Stomach (tissue), 4 donors: ENCODE measurements at regions not wholly inside any gene's neighbourhood (a gene's known extent, or its start where the extent isn't known, plus 50 kb on each side); places are given as distances from the start of the nearest gene placed in this dataset.
"Not testable (repeated sequence)": the region's sequence is repeated elsewhere in the genome, so short reads cannot be mapped to it uniquely, and the experiment has no call there.

Experiments
- EP300 ChIP-seq: sonication (generic); formaldehyde crosslinking; IDR thresholded peaks from one replicate; pipeline ENCODE4 v1.6.1; 2017; ENCODE audit warnings: antibody characterized with exemption
- POLR2A ChIP-seq, 4 donors: fragments of 450-650 bp; IDR thresholded peaks; one replicate each; pipeline ENCODE4 v1.6.1; 2016; ENCODE audit warnings: antibody characterized with exemption in 4 of 4, control low read depth in 2 of 4, mild to moderate bottlenecking in 1 of 4, moderate library complexity in 1 of 4
- POLR2AphosphoS5 ChIP-seq, 3 donors: sonication (generic); formaldehyde crosslinking; IDR thresholded peaks; one replicate each; pipeline ENCODE4 v1.6.1; 2016; ENCODE audit warnings: antibody characterized with exemption in 3 of 3
- TF ChIP-seq, protein P1 (sequence below), 7 experiments: fragments of 450-650 bp in 4 of 7; fragments of 200-600 bp in 3 of 7; sonication (generic) in 3 of 7; IDR thresholded peaks; one replicate each; pipeline ENCODE4 v1.5.1; 2016 to 2019; ENCODE audit warnings: antibody characterized with exemption in 7 of 7, control low read depth in 2 of 7, mild to moderate bottlenecking in 1 of 7

DNA sequence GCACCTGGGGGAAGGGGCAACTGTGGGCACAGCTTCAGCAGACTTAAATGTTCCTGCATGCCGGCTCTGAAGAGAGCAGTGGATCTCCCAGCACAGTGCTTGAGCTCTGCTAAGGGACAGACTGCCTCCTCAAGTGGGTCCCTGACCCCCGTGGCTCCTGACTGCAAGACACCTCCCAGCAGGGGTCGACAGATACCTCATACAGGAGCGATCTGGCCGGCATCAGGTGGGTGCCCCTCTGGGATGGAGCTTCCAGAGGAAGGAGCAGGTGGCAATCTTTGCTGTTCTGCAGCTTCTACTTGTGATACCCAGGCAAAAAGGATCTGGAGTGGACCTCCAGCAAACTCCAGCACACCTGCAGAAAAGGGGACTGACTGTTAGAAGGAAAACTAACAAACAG is 871.5 kb downstream of the DIAPH3 start:
- TF ChIP-seq, protein P1, sequence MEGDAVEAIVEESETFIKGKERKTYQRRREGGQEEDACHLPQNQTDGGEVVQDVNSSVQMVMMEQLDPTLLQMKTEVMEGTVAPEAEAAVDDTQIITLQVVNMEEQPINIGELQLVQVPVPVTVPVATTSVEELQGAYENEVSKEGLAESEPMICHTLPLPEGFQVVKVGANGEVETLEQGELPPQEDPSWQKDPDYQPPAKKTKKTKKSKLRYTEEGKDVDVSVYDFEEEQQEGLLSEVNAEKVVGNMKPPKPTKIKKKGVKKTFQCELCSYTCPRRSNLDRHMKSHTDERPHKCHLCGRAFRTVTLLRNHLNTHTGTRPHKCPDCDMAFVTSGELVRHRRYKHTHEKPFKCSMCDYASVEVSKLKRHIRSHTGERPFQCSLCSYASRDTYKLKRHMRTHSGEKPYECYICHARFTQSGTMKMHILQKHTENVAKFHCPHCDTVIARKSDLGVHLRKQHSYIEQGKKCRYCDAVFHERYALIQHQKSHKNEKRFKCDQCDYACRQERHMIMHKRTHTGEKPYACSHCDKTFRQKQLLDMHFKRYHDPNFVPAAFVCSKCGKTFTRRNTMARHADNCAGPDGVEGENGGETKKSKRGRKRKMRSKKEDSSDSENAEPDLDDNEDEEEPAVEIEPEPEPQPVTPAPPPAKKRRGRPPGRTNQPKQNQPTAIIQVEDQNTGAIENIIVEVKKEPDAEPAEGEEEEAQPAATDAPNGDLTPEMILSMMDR (IDR thresholded peaks at IDR 0.05), result not testable (repeated sequence)
- not testable (repeated sequence) for TF ChIP-seq POLR2A (IDR thresholded peaks at IDR 0.05); EP300; POLR2AphosphoS5 (IDR thresholded peaks at IDR 0.05)
